GM21423 (cell line): ENCODE measurements at regions not wholly inside any gene's neighbourhood (a gene's known extent, or its start where the extent isn't known, plus 50 kb on each side); places are given as distances from the start of the nearest gene placed in this dataset.

ENCODE experiments used
- ATAC-seq: cut with Tn5 transposase; IDR thresholded peaks from one replicate; pipeline ENCODE4 v1.9.1; 2021; ENCODE audit warnings: mild to moderate bottlenecking, moderate library complexity; ENCODE audit not compliant: unreplicated experiment

DNA sequence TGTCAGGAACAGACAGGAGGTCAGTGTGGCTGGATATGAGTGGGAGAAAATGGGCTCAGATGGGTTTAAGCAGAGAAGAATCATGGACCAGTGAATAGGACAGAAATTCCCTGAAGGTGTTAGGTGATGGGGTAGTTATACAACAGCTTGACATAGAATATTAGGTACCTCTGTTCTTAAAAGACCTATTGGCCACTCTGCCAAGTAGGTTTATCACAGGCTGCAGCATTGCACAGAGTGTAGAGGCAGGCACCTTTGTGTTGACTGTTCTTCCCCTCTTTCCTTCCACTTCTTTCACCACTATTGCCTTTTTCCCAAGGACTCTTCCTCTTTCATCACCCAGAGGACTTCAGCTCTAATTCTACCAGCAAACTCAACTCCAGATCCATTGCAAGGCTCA, 274.4 kb downstream of the CDCA7 start:
- ATAC-seq, result no peak

- ATAC-seq, result no peak
Observed at GRCh38 chr2:173630425-173631126, 275.9 kb downstream of the CDCA7 start.

GRCh38 chr2:173631127-173631460, 276.4 kb downstream of the CDCA7 start:
- ATAC-seq, result no peak

- no peak for ATAC-seq
Observed at GRCh38 chr2:173644146-173644545, 289.5 kb downstream of the CDCA7 start.

DNA sequence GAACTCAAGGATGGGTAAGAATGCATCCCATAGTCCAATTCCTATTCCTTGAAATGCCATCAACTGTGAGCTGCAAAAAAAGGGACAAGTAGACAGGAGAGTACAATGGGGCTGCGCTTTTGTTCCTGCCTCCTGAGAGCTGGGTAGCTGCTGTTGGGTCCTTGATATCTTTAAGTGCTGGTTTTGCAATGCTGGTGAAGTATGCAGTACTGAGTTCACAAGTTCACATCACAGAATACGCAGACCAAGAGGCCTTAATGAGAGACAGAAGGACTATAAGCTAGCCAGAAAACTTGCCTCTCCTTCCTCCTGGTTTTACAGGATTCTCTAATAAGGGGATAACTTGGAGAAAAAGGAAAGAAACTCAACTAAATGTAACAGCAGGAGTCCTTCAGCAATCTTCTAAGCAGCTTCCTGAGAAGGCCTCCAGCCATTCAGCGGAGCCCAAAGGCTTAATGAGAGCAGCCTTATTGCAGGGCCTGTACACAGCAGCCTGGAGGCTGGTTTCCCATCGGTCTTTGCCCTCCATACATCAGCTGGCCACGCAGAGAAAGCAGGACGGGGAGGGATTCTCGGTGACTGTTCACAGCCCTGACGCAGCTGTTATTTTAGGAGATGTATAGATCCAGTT, 293.1 kb downstream of the CDCA7 start:
- ATAC-seq, result no peak

DNA sequence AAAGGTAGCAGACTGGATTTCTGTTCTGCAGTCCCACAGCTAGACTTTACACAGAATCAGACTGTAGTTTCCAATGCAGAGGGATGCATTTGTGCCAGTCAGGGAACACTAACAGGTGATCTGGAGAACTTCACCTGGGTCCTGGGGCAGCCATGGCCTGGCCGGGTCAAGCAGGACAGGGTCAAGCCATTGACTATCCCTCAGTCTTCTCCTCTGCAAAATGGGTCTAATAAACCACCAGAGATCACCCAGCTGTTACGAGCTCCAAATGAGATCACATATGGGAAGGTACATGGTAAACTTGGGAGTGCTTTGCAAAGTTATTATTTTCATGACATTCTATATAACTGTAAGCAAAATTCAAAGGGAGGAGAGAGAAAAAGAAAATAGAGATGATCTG, 294.1 kb downstream of the CDCA7 start:
- ATAC-seq, result no peak

DNA sequence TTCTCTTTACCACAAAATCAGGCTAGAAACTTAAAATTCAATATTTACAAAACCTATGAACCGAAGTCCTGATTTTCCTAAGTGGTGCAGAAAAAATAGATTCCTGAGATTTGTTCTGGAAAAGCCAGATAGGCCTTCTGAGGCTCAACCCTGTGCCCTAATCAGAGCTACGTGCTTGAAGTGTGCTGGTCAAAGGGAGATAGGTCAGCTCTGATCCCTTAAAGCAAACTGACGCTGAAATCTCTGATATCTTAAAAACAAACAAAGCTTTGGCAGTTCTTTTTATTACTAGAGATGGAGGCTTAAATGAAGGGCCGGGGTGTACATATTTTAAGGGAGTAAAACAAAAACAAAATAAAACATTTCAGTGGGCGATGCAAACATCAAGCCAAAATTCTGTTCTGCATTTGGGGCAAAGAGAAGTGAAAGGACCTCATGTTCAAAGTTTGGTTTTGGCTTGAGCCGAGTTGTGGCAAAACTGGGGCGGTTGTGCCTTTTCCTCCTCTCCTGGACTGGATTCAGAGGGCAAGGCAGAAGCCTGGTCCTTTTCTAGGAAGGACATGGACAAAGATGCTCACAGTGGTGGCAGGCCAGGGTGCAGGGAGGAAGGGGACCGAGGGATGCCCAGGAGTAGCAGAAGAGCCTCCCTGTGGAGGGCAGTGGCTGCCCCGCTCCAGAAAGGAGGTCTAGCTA, 295.0 kb downstream of the CDCA7 start:
- ATAC-seq, result no peak

DNA sequence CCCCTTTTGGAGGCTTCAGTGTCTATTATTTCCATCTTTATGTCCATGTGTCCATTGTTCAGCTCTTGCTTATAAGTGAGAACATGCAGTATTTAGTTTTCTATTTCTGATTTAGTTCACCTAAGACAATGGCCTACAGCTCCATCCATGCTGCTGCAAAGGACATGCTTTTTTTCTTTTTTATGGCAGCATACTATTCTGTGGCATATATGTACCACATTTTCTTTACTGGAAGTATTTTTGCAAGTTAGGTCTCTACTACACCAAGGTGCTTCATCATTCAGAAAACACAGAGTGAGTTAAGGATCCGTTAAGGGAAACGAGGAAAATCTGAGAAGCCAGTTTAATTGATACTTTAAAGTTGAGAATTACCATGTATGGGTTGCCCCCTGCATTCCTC, 297.2 kb downstream of the CDCA7 start:
- ATAC-seq, result no peak

GRCh38 chr2:173652311-173652710, 297.6 kb downstream of the CDCA7 start:
- no peak for ATAC-seq

GRCh38 chr2:173652767-173653431, 298.2 kb downstream of the CDCA7 start:
- ATAC-seq, result no peak

DNA sequence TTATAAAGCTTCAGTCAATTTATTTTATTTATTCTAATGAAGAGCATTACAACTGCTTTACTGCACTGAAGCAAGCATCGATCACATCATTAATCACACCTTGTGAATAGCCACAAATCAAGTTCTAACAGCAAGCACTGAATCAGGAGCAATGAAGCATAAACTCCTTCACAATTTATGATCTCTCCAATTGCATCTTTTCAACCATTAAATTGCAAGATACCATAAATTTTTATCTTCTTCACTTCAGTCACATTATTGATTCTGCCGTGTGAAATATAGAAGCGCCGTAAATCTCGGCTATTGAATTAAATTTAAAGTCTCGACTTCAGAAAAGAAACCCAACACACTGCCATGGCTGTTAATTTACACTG, 298.7 kb downstream of the CDCA7 start:
- ATAC-seq, result no peak

DNA sequence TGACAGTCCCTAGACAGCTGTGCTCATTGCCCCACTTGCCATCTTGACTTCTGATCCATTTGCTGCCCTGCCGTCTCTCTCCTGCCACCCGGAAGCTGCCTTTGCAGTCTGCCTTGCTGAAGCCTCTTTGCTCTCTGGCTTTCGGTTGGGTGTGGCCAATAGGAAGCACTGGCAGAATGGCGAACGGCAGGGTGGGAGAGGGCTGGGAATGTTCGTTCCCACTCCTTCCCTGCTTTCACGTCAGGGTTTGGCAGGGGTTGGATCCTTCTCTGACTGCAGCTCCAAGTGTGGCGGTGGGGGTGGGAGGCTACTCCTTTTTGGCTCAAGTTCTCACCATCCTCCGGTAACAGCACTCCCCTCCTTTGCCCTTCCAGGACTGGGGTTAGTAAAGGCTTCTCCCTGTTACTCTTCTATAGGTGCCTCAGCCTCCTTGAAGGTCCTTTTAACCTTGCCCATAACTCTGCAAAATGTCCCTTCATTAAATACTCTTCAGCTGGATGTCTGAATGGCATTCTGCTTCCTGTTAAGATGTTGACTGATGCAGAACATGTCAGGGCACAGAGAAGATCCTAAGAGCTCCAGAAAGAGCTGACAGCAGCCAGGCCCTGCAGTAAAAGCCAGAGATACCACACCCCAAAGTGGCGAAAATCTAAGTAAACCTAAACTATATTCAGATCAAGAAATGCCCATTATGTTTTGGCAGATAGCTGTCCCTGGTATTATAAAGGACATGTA, 299.7 kb downstream of the CDCA7 start:
- no peak for ATAC-seq

DNA sequence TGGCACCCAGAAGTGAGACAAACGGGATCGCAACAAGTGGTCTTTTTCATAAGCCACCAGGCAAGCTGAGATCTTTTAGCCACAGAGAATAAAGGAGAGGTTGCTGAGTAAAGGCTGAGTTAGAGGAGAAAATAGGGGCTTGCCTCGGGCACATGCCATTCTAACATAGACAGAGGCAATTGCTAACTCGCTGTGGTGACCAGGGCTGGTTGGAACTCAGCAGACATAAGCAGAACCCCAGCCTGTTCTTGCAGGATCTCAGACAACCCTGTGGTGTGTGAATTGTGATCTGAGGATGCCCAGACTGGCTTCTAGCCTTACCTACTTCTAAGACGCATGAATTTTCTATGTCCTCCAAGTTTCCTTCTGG, 300.2 kb downstream of the CDCA7 start:
- no peak for ATAC-seq

- ATAC-seq, result no peak
Observed at GRCh38 chr2:173656086-173656485, 301.4 kb downstream of the CDCA7 start.

DNA sequence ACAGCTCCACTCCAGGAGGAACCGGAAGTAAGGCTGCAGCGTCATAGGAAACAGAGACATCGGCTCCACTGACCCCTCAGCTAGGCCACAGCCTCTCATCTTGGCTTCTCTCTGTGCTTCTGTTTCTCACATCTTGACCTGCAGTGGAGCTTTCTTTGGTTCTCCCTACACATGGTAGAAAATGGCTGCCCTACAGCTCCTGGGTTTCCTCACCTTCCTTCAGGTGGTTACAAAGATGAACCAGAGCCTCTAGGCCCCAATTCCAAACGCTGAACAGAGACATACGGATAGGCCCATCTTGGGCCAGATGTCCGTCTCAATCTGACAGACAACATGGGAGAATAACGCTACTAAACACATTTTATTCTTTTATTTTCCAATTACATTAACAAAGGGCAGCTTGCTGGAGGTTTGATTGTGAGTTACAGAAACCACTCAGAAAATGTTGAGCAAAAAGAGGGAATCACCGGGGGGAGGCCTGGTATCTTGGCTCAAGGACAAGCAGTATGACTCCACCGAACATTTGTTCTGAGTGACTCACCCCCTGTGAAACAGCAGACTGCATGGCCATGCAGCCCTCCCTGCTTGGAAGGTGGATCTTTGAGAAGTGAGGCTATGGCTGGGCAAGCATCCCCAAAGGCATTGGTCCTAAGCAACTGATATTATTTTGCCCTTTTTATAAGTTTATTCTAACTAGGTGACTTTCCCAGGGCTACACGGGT, 303.5 kb downstream of the CDCA7 start:
- ATAC-seq, result no peak

GRCh38 chr2:173658946-173659371, 304.3 kb downstream of the CDCA7 start:
- no peak for ATAC-seq

DNA sequence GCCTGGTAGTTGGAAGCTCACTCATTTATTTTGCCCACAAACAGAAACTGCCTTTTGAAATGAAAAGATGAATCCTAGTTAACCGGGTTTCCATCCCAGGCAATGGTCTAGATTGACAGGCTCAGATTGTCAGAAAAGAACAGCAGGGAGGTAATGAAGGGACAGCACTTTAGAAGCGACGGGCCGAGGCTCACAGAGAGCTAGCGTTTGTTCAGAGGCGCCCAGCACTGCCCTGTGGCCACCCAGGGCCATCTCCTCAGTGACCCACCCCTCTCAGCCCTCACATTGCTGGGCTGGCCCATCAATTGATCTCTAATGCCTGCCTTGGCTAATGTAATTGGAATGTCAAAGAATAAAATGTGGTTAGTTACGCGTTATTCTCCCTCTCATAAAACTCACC, 304.8 kb downstream of the CDCA7 start:
- ATAC-seq, result no peak

- no peak for ATAC-seq
Observed at GRCh38 chr2:173661586-173661985, 303.6 kb downstream of the SP3 start.

- no peak for ATAC-seq
Observed at GRCh38 chr2:173663353-173663752, 301.8 kb downstream of the SP3 start.

- ATAC-seq, result no peak
Observed at GRCh38 chr2:173663835-173664512, 301.2 kb downstream of the SP3 start.
